ENCODE measurements at regions not wholly inside any gene's neighbourhood (a gene's known extent, or its start where the extent isn't known, plus 50 kb on each side); places are given as distances from the start of the nearest gene placed in this dataset.

DNA sequence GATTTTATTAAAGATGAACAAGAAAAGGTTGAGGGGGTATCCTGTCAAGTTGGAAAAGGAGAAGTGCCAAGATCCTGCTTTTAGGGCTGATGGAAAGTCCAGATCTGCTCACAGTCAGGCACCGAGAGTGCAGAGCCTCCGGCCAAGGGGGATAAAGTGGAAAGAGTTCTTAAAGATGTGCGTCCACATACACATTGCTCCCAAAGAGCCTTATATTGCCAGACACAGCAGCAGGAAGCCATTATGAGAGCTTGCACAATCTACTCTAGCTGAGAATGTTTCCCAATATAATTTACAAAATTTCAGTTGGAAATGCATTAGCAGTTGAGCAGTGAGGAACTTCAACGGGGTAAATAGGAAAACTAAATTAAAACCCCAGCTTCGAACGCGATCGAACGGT, 95.6 kb downstream of the SALL1 start:
- peaks cover 7 to 12% of the 10 kb centered on the region in 2 experiments for H3K4me1 ChIP-seq (ENCODE audit: control insufficient read depth in 1 of 2, insufficient read depth in 1 of 2, low read depth in 1 of 2, low read length in 1 of 2)
- H3K9me3 ChIP-seq: no peaks in the 10 kb centered on the region
- H3K36me3 ChIP-seq: no peaks in the 10 kb centered on the region
- no peak overlapping the region for H3K4me3 ChIP-seq (ENCODE audit: low read depth in 1 of 2, low read length in 1 of 2)
- peaks cover 7% of the 10 kb centered on the region for H3K27me3 ChIP-seq
- H3K27ac ChIP-seq: no peak overlapping the region
- TF ChIP-seq, protein P1, sequence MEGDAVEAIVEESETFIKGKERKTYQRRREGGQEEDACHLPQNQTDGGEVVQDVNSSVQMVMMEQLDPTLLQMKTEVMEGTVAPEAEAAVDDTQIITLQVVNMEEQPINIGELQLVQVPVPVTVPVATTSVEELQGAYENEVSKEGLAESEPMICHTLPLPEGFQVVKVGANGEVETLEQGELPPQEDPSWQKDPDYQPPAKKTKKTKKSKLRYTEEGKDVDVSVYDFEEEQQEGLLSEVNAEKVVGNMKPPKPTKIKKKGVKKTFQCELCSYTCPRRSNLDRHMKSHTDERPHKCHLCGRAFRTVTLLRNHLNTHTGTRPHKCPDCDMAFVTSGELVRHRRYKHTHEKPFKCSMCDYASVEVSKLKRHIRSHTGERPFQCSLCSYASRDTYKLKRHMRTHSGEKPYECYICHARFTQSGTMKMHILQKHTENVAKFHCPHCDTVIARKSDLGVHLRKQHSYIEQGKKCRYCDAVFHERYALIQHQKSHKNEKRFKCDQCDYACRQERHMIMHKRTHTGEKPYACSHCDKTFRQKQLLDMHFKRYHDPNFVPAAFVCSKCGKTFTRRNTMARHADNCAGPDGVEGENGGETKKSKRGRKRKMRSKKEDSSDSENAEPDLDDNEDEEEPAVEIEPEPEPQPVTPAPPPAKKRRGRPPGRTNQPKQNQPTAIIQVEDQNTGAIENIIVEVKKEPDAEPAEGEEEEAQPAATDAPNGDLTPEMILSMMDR (IDR thresholded peaks at IDR 0.05): no peak

DNA sequence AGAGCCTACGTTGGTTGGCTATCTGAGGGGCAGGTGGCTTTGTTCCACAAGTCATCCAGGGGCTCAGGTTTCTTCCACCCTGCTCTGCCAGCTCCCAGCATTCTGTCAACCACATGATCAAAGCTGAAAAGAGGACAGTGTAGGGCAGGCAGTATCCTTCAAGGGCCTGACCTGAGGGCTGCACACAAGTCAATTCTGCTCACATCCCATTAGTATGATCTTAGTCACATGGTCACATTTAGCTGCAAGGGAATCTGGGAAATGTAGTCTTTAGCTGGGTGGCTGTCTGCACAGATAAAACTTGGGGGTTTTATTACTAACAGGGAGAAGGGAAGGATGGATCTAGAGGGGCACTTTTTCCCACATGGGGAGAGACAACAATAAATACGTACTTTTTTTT, 97.3 kb downstream of the SALL1 start:
- Histone ChIP-seq H3K27me3 (no peaks in the 10 kb centered on the region), H3K4me1 (ENCODE audit: control insufficient read depth in 1 of 2, insufficient read depth in 1 of 2, low read depth in 1 of 2, low read length in 1 of 2) (peaks cover 7 to 12% of the 10 kb centered on the region in 2 experiments), H3K27ac (no peak overlapping the region), H3K9me3 (no peaks in the 10 kb centered on the region), H3K4me3 (ENCODE audit: low read depth in 1 of 2, low read length in 1 of 2) (no peak overlapping the region), H3K36me3 (no peaks in the 10 kb centered on the region)
- TF ChIP-seq, protein P1 (IDR thresholded peaks at IDR 0.05): no peak

DNA sequence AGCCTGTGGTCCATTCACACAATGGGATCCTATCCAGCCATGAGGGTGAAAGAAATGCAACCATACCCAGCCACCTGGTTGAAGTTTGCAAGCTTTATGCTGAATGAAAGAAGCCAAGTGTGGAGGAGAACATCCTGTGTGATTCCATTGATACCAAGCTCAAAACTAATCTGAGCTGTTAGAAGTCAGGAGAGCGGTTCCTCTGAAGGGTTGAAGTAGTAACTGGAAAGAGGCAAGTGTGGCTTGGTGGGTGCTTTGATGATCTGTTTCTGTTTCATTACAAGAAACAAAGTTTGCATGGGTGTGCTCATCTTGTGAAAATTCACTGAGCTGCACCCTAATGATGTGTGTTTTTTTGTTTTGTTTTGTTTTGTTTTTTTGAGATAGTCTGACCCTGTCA, 99.4 kb downstream of the SALL1 start:
- peaks cover 7 to 12% of the 10 kb centered on the region in 2 experiments for H3K4me1 ChIP-seq (ENCODE audit: control insufficient read depth in 1 of 2, insufficient read depth in 1 of 2, low read depth in 1 of 2, low read length in 1 of 2)
- H3K4me3 ChIP-seq (ENCODE audit: low read depth in 1 of 2, low read length in 1 of 2): no peak overlapping the region
- H3K27ac ChIP-seq: no peak overlapping the region
- no peaks in the 10 kb centered on the region for H3K27me3 ChIP-seq
- TF ChIP-seq, protein P1 (IDR thresholded peaks at IDR 0.05): no peak
- no peaks in the 10 kb centered on the region for H3K36me3 ChIP-seq
- no peaks in the 10 kb centered on the region for H3K9me3 ChIP-seq

DNA sequence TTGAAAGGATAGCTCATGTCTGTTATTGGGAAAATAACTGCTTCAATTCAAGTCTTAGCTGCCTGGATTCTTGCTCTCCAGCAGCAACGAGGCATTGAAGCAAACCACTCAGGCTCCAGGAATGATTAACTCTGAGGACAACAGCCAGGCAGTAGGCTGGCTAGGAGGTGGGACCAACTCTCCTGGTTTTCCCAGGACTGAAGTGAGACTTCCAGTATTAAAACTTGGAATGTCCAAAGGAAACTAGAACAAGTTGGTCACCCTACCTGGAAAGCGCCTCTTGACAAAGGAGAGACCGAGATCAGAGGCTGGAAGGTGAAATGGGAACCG, 100.7 kb downstream of the SALL1 start:
- Histone ChIP-seq H3K4me1 (ENCODE audit: control insufficient read depth in 1 of 2, insufficient read depth in 1 of 2, low read depth in 1 of 2, low read length in 1 of 2) (peaks cover 5 to 6% of the 10 kb centered on the region in 2 experiments), H3K27ac (no peak overlapping the region), H3K36me3 (no peaks in the 10 kb centered on the region), H3K4me3 (ENCODE audit: low read depth in 1 of 2, low read length in 1 of 2) (no peak overlapping the region), H3K9me3 (no peaks in the 10 kb centered on the region), H3K27me3 (no peaks in the 10 kb centered on the region)
- TF ChIP-seq, protein P1 (IDR thresholded peaks at IDR 0.05): no peak

DNA sequence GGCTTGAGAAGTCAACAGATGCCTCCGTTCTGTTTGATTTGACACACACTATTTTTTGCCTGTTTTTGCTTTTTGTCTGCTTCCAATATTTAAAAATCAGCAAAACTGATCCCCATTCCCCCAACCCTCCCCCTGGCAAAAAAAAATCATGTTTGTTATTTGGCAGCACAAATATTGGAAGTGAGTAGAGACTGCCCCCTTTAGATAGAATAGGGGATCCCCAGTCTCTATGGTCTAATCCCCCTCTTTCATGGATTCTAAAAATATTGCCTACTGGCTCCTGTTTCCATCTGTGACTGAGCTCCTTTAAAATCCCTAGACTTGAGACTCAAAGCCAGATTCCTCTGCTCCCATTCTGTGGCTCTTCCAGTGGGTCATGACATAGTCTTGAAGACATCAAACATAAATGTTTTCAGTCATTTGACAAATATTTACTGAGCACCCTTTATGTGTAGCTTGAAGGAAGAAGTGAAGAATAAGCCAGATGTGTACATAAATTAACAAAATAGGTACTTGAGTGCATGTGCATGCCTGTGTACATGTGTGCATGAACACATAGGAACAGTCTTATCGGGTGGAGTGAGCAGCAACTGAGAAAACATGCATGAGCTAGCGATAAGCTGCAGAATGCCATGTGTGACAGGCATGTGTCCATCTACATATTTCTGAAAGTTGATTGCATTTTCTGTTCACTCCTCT, 101.2 kb downstream of the SALL1 start:
- H3K4me1 ChIP-seq (ENCODE audit: control insufficient read depth in 1 of 2, insufficient read depth in 1 of 2, low read depth in 1 of 2, low read length in 1 of 2): peaks cover 0 to under 1% of the 10 kb centered on the region in 2 experiments
- H3K27me3 ChIP-seq: no peaks in the 10 kb centered on the region
- H3K4me3 ChIP-seq (ENCODE audit: low read depth in 1 of 2, low read length in 1 of 2): no peak overlapping the region
- no peaks in the 10 kb centered on the region for H3K36me3 ChIP-seq
- H3K9me3 ChIP-seq: no peaks in the 10 kb centered on the region
- H3K27ac ChIP-seq: no peak overlapping the region
- TF ChIP-seq, protein P1 (IDR thresholded peaks at IDR 0.05): no peak

Measured in neutrophil (primary cell).